HG02678 (cell line): ENCODE measurements at regions not wholly inside any gene's neighbourhood (a gene's known extent, or its start where the extent isn't known, plus 50 kb on each side); places are given as distances from the start of the nearest gene placed in this dataset.
"Not testable (repeated sequence)": the region's sequence is repeated elsewhere in the genome, so short reads cannot be mapped to it uniquely, and the experiment has no call there.

ENCODE experiments used
- ATAC-seq: cut with Tn5 transposase; IDR thresholded peaks from one replicate; pipeline ENCODE4 v1.9.1; 2021; ENCODE audit warnings: mild to moderate bottlenecking, moderate library complexity; ENCODE audit not compliant: unreplicated experiment

DNA sequence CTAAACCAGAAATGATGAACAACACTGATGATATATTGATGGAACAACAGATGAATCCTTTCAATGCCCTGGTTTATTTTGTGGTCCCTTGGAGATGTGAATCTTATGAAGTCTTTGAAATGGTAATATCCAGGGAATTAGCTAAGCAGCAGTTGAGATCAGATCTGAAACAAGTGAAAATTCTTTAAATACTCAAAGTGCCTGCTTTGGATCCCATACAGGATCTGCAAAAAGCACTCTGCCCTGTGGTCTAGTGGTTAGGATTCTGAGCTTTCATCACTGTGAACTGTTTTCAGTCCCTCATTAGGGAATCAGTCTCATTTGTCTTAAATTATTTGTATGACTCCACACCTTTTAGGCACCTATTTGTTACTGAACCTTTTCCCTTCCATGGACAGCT, 211.3 kb upstream of the TGIF2LY start:
- not testable (repeated sequence) for ATAC-seq

DNA sequence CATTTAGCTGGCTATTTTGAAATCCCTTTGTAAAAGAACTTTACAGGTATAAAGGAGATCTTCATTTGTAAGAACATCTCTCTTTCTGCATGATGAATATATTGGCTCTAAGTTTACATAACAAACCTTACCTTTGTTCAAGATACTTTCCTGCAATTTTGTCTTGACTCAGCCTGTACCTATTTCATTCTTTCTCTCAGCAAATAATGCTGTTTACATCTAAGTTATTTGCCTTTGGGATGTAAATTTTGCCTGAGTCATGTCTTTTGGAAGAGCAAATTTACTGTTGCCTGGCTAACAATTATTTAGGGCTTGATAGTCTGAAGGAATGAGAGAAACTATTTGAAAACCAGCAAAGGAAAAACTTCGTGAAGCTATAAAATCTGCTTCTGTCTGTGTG, 210.4 kb upstream of the TGIF2LY start:
- not testable (repeated sequence) for ATAC-seq

DNA sequence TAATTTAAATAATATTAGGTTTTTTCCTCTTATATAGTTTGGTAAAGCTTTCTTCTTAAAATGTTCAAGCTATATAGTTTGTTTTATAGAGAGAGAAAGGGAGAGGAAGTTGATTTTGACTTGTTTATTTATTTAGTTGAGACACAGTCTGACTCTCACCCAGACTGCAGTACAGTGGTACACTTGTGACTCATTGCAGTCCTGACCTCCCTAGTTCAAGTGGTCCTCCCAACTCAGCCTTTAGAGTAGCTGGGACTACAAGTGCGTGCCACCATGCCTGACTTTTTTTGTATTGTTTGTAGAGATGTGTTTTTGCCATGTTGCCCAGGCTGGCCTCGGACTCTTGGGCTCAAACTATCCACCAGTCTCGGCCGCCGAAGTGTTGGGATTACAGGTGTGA, 187.4 kb upstream of the TGIF2LY start:
- not testable (repeated sequence) for ATAC-seq

DNA sequence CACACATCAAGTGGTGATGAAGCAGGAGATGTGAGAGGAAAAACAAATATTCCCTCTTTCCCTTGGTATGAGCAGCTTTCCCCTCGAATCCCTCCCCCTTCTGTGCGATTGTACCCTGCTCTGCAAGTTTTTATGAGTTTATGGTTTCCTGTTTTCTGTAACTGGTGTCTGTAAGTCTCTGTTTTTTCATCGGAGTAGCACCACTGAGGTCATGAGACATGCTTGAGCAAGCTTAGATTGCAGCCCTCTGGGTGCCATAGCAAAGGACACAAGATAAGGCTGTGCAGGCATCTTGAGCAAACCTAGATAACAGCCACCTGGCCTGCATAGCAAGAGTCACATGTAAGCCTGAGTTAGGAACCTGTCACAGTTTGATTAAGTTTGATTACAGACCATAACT, 174.6 kb upstream of the TGIF2LY start:
- not testable (repeated sequence) for ATAC-seq

DNA sequence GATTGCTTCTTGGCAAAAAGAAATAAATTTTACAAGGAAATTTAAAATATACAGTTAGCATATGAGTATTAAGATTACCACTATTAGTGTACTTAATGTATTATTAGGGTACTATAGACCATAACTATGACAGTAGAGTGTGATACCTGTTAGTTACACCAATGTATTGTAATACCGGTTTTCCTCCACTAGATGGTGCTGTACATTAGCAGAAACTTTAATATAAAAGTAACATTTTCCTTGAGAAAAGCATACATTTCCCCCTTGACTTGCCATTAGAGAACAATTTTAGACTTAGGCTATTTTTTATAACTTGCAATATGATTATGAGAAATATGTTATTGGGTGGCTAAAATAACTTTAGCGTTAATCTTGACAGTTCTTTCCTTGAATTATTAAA, 173.3 kb upstream of the TGIF2LY start:
- not testable (repeated sequence) for ATAC-seq

DNA sequence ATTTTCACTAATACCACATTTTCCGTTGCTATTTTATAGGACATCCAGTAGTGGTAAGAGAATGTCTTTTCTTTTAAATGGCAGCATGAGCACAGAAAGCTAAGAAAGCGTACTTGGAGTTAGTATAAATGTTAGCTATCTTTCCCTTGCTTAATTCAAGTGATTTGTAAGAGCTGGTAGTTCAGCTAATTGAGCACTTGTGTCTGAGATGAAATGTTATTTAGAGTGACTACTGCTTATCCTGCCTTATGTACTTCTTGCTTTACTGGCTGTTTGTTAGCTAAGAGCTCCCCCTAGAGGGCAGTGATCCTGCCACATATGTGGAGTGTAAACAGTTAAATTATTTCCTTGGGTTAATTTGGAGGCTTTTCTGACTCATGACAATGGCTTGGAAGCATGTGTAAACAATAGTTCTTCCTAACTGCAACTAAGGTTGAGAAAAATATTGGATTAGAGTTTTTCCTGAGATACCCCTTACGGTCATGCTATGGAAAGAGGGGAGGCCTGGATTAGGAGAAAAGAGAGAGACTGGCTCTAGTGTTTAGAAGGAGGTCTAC, 171.9 kb upstream of the TGIF2LY start:
- ATAC-seq, result not testable (repeated sequence)

DNA sequence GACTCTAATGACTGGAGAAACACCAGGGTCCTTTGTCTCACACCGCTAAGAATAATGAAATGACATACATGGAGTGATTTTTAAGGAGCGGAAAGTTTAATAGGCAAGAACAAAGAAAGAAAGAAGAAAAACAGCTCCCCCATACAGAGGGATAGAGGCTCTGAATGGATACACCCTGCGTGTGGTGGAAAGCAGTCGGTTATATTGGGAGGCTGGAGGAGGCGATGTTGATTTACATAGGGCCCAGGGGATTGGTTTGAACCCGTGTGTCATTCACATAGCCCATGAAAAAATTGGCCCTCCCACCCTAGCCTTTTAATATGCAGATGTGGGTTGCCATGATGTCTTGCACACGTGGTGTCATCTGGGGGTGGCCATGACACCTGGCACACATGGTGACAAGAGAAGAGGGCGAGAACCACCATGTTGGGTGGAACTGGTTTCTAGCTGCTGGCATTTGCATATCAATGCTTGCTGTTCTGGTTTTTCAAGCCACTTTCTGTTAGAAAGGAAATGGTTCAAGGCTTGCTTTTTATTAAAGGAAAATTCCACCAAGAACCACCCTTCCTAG, 168.5 kb upstream of the TGIF2LY start:
- ATAC-seq, result not testable (repeated sequence)
